K562 (cell line): ENCODE measurements at regions not wholly inside any gene's neighbourhood (a gene's known extent, or its start where the extent isn't known, plus 50 kb on each side); places are given as distances from the start of the nearest gene placed in this dataset.

Experiments used
- ATAC-seq: fragments of 200-7000 bp; cut with Tn5 transposase; 3 replicates; pipeline ENCODE4 v1.9.1; 2020; ENCODE audit warnings: moderate library complexity
- BruUV-seq: library from RNA; stranded (reverse); fragments of 400-500 nt; replicated peaks from 2 replicates; lab custom pipeline; 2021; lab: Mats Ljungman, UMichigan
- CTCF ChIA-PET: fragments of 300-600 bp; formaldehyde crosslinking; extraction: SDS; loops from one replicate; lab custom pipeline; 2021; ENCODE audit warnings: low intra/inter-chr PET ratio; lab: Yijun Ruan, JAX
- POLR2A ChIA-PET: fragments of 300-600, 350-650 bp; sonication (Branson Sonifier 250); formaldehyde crosslinking; extraction: SDS; loops from one replicate; lab custom pipeline; 2021; ENCODE audit warnings: antibody characterized with exemption, inconsistent platforms; lab: Yijun Ruan, JAX
- DNase-seq, 4 experiments: peaks; one replicate each; pipeline versions ENCODE4 v3.0.0 to v3.0.0-alpha.2; 2011 to 2018; ENCODE audit warnings: low spot score in 3 of 4, mixed read lengths in 3 of 4; ENCODE audit errors: extremely low read depth in 1 of 4
- FAIRE-seq: peaks from 2 replicates; lab custom pipeline; 2011; peaks lifted over from hg19 to GRCh38; lab: Jason Lieb, UNC
- H2AFZ ChIP-seq: 2 replicates; pipeline ENCODE4 v1.6.0; 2011; ENCODE audit warnings: low read depth, low read length, control low read depth, inconsistent platforms
- H3K27ac ChIP-seq: fragments of 200-600 bp; 3 replicates; pipeline ENCODE4 v1.8.0; 2011; ENCODE audit warnings: low read depth, mild to moderate bottlenecking, control low read depth, inconsistent platforms, low read length, moderate library complexity, mixed read lengths; ENCODE audit errors: extremely low read depth
- H3K27me3 ChIP-seq, 2 experiments: fragments of 300-600 bp in 1 of 2; 2 replicates in 1 of 2; 3 replicates in 1 of 2; pipeline versions ENCODE4 v1.6.0 to v1.8.0; 2011; ENCODE audit warnings: inconsistent platforms in 2 of 2, low read length in 2 of 2, mild to moderate bottlenecking in 1 of 2, mixed read lengths in 1 of 2, moderate library complexity in 1 of 2; ENCODE audit not compliant: control insufficient read depth in 2 of 2, insufficient read depth in 2 of 2
- H3K36me3 ChIP-seq: fragments of 300-600 bp; 3 replicates; pipeline ENCODE4 v1.8.0; 2011; ENCODE audit warnings: mild to moderate bottlenecking, low read length, inconsistent platforms; ENCODE audit not compliant: control insufficient read depth, insufficient read depth
- H3K4me1 ChIP-seq, 2 experiments: fragments of 200-600 bp in 1 of 2; replicated peaks in 1 of 2; 2 replicates in 1 of 2; 3 replicates in 1 of 2; pipeline versions ENCODE4 v1.5.1 to v1.8.0; 2011; ENCODE audit warnings: inconsistent platforms in 2 of 2, low read length in 2 of 2, mild to moderate bottlenecking in 1 of 2, mixed read lengths in 1 of 2, moderate library complexity in 1 of 2; ENCODE audit not compliant: control insufficient read depth in 2 of 2, insufficient read depth in 2 of 2
- H3K4me2 ChIP-seq: 2 replicates; pipeline ENCODE4 v1.6.1; 2011; ENCODE audit warnings: low read length, control low read depth, inconsistent platforms, mixed read lengths; ENCODE audit not compliant: insufficient read depth
- H3K4me3 ChIP-seq: fragments of 200-600 bp; sonication (generic), shearing (Covaris generic); 2 replicates; pipeline ENCODE4 v1.5.1; 2016; ENCODE audit warnings: control low read depth, inconsistent platforms
- H3K79me2 ChIP-seq: fragments of 200-600 bp; 3 replicates; pipeline ENCODE4 v1.8.0; 2011; ENCODE audit warnings: low read length, inconsistent platforms; ENCODE audit not compliant: control insufficient read depth, insufficient read depth
- H3K9ac ChIP-seq, 2 experiments: 2 replicates each; pipeline versions ENCODE4 v1.6.0 to v1.6.1; 2011; ENCODE audit warnings: low read depth in 2 of 2, low read length in 2 of 2, control low read depth in 1 of 2, inconsistent platforms in 1 of 2, mild to moderate bottlenecking in 1 of 2, mixed read lengths in 1 of 2; ENCODE audit not compliant: insufficient read depth in 1 of 2
- H3K9me1 ChIP-seq: one replicate; pipeline ENCODE4 v1.6.0; 2011; ENCODE audit warnings: inconsistent platforms, mild to moderate bottlenecking, low read length, moderate library complexity; ENCODE audit not compliant: control insufficient read depth, insufficient read depth
- H3K9me3 ChIP-seq: replicated peaks from 2 replicates; pipeline ENCODE4 v1.5.1; 2011; ENCODE audit warnings: low read depth, low read length, inconsistent platforms; ENCODE audit not compliant: control insufficient read depth, insufficient read depth
- H4K20me1 ChIP-seq: replicated peaks from 2 replicates; pipeline ENCODE4 v1.6.1; 2011; ENCODE audit warnings: low read length, inconsistent platforms, mixed read lengths; ENCODE audit not compliant: control insufficient read depth, insufficient read depth
- ARID2 ChIP-seq: fragments of 450-650 bp; IDR thresholded peaks from 2 replicates; pipeline ENCODE4 v1.6.1; 2017; ENCODE audit warnings: antibody characterized with exemption, mild to moderate bottlenecking
- POLR2G ChIP-seq: fragments of 200-400 bp; formaldehyde crosslinking; IDR thresholded peaks from 2 replicates; pipeline ENCODE4 v1.6.1; 2017; ENCODE audit warnings: low read depth, mild to moderate bottlenecking, antibody characterized with exemption, low read length, moderate library complexity
- RNF219 ChIP-seq: fragments of 250-450 bp; sonication (Bioruptor Pico); IDR thresholded peaks from 2 replicates; pipeline ENCODE4 v1.5.0; 2022; ENCODE audit warnings: mild to moderate bottlenecking
- THRB ChIP-seq: fragments of 450-650 bp; formaldehyde crosslinking; conservative IDR thresholded peaks from 2 replicates; pipeline ENCODE4 v1.4.0; 2022; ENCODE audit warnings: mild to moderate bottlenecking, missing genetic modification characterization
- ZFP30 ChIP-seq: fragments of 250-450 bp; sonication (Bioruptor Pico); IDR thresholded peaks from 2 replicates; pipeline ENCODE4 v1.8.0; 2022; ENCODE audit warnings: moderate library complexity, mild to moderate bottlenecking, inconsistent platforms, borderline replicate concordance
- ZNF324 ChIP-seq: fragments of 250-450 bp; sonication (Bioruptor Pico); IDR thresholded peaks from 2 replicates; pipeline ENCODE4 v1.4.0; 2020; ENCODE audit warnings: mild to moderate bottlenecking
- ZNF764 ChIP-seq: fragments of 250-450 bp; sonication (Bioruptor Pico); IDR thresholded peaks from 2 replicates; pipeline ENCODE4 v1.4.0; 2020; ENCODE audit warnings: low read depth, mild to moderate bottlenecking, moderate library complexity
- WGBS: fragments of 100-300 bp; shearing (Covaris generic); methylation state at CpG from one replicate; pipeline ENCODE4 v1.1.6; 2016; ENCODE audit warnings: low coverage, mixed read lengths; ENCODE audit not compliant: insufficient coverage; ENCODE audit errors: missing lambda C conversion rate; 5-methylcytosine and 5-hydroxymethylcytosine counted together
- in situ Hi-C: fragments of 300-500 bp; cut with MboI; formaldehyde crosslinking; loops from 4 replicates; pipeline ENCODE4 v1.15.0; 2018; ENCODE audit warnings: inconsistent platforms, mixed read lengths
- intact Hi-C: fragments of 100-400 bp; cut with micrococcal nuclease; formaldehyde crosslinking; loops from 2 replicates; pipeline ENCODE4 v1.14.2; 2022

- no peak for TF ChIP-seq ARID2
Measured at GRCh38 chr12:126361804-126362203, 1296.6 kb downstream of the AACS start (continued).

GRCh38 chr12:126362493-126362892 is 1297.3 kb downstream of the AACS start:
- H3K4me2 ChIP-seq = no peak overlapping the region
- no peaks in the 10 kb centered on the region for H3K36me3 ChIP-seq
- H4K20me1 ChIP-seq = no peaks in the 10 kb centered on the region
- ATAC-seq = no peak
- H3K9me3 ChIP-seq = no peaks in the 10 kb centered on the region
- no peak for TF ChIP-seq POLR2G
- TF ChIP-seq ZNF764 (CRISPR knock-in tag) = no peak
- no peak for TF ChIP-seq ZNF324
- TF ChIP-seq THRB = no peak
- TF ChIP-seq ZFP30 (CRISPR knock-in tag) = no peak
- TF ChIP-seq RNF219 (CRISPR knock-in tag) = no peak
- no peaks in the 10 kb centered on the region for H3K4me1 ChIP-seq
- 0% methylated on average over 5 of the region's 5 CpGs for WGBS
- intact Hi-C loops (no loop called here), in situ Hi-C loops (no loop called here)
- no peak overlapping the region for H2AFZ ChIP-seq
- no peaks in the 10 kb centered on the region for H3K9me1 ChIP-seq
- ChIA-PET CTCF (no interaction called here), POLR2A (no interaction called here)
- no peak for DNase-seq
- FAIRE-seq = no peak
- no peak overlapping the region for H3K4me3 ChIP-seq
- BruUV-seq = no TSS peak
- no peaks in the 10 kb centered on the region for H3K27me3 ChIP-seq
- no peak overlapping the region for H3K9ac ChIP-seq
- no peaks in the 10 kb centered on the region for H3K79me2 ChIP-seq
- no peak overlapping the region for H3K27ac ChIP-seq
